ENCODE measurements at regions not wholly inside any gene's neighbourhood (a gene's known extent, or its start where the extent isn't known, plus 50 kb on each side); places are given as distances from the start of the nearest gene placed in this dataset.

- no peaks in the 10 kb centered on the region for H3K36me3 ChIP-seq
- no peaks in the 10 kb centered on the region for H3K4me1 ChIP-seq
- no peaks in the 10 kb centered on the region for H3K27me3 ChIP-seq
- no peak overlapping the region for H3K27ac ChIP-seq
- WGBS, 5 donors = 49 to 57% (median 49%) methylated on average over 7 of the region's 7 CpGs
- DNase-seq = peak in 1 of 2 donors; percentile 14
- TF ChIP-seq POLR2A (IDR thresholded peaks at IDR 0.05) (no peak), CTCF (IDR thresholded peaks at IDR 0.05) (peak in 4 of 7 experiments; percentile 23 to 47 (median 36)), EP300 (IDR thresholded peaks at IDR 0.05) (no peak), POLR2AphosphoS5 (IDR thresholded peaks at IDR 0.05) (no peak)
- H3K4me3 ChIP-seq = no peak overlapping the region
- intact Hi-C loops (cut with DNase I; ENCODE audit: low total_unique reads) = no loop called here
- H3K9me3 ChIP-seq = no peaks in the 10 kb centered on the region
Measured at GRCh38 chr14:21940887-21941856, 267.6 kb upstream of the OR4E1 start.

DNA sequence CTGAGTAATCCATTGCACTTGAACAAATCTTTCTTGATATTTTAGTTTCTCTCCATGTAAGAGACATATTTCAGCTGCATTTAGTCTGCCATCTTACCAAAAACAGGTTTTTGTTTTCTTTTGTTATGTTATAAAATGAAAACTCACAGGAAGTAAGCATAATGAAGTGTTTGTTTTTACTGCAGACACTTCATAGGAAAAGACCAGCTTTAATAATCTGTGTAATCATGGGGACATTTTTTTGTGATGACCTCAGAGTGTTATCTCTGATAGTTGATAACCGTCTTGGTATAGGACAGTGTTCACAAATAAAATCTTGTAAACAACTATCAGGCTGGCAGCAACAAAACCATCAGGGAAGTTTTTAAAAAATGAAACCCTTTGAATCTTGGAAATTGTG lies 266.2 kb upstream of the OR4E1 start:
- intact Hi-C loops (cut with DNase I; ENCODE audit: low total_unique reads) = no loop called here
- Histone ChIP-seq H3K4me3 (no peak overlapping the region), H3K9me3 (no peaks in the 10 kb centered on the region), H3K27ac (no peak overlapping the region), H3K27me3 (no peaks in the 10 kb centered on the region), H3K36me3 (no peaks in the 10 kb centered on the region), H3K4me1 (no peaks in the 10 kb centered on the region)
- no peak for TF ChIP-seq POLR2AphosphoS5 (IDR thresholded peaks at IDR 0.05)
- TF ChIP-seq EP300 (IDR thresholded peaks at IDR 0.05) = no peak
- no peak for TF ChIP-seq POLR2A (IDR thresholded peaks at IDR 0.05)
- TF ChIP-seq CTCF (IDR thresholded peaks at IDR 0.05) = no peak
- no peak for DNase-seq
- 64 to 71% (median 67%) methylated on average over 1 of the region's 1 CpG for WGBS, 5 donors

DNA sequence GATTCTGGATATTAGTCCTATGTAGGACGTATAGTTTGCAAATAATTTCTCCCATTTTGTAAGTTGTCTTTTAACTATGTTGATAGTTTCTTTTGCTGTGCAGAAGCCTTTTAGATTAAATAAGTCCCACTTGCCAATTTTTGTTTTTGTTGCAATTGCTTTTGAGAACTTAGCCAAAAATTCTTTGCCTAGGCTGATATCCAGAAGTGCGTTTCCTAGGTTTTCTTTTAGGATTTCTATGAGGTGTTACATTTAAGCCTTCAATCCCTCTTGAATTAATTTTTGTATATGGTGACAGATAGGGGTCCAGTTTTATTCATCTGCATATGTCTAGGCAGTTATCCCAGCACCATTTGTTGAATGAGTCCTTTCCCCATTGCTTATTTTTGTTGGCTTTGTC lies 264.4 kb upstream of the OR4E1 start:
- WGBS, 5 donors = 57 to 74% (median 71%) methylated on average over 2 of the region's 2 CpGs
- Histone ChIP-seq H3K27me3 (no peaks in the 10 kb centered on the region), H3K4me3 (no peak overlapping the region), H3K36me3 (no peaks in the 10 kb centered on the region), H3K9me3 (no peaks in the 10 kb centered on the region), H3K4me1 (no peaks in the 10 kb centered on the region), H3K27ac (no peak overlapping the region)
- no peak for TF ChIP-seq POLR2AphosphoS5 (IDR thresholded peaks at IDR 0.05)
- no peak for TF ChIP-seq EP300 (IDR thresholded peaks at IDR 0.05)
- no peak for TF ChIP-seq CTCF (IDR thresholded peaks at IDR 0.05)
- no peak for TF ChIP-seq POLR2A (IDR thresholded peaks at IDR 0.05)
- no peak for DNase-seq
- intact Hi-C loops (cut with DNase I; ENCODE audit: low total_unique reads) = no loop called here

DNA sequence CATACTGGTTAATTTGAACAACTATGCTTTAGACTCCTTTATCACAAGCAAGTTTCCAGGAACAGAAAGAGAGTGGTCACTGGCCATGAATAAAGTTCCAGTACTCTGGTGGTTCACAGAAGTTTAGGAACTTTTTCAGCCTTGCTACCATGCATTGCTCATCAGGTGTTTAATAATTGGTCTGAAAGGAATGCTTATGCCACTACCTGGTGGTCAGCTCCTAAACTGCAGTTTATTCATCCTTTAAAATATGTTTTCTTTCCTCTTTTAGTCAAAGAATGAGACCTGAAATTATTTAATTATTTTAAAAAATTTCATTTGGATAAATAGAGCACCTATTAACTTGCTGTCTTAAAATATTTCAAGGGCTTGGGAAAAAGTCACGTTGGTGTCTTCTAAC lies 260.1 kb upstream of the OR4E1 start:
- Histone ChIP-seq H3K9me3 (no peaks in the 10 kb centered on the region), H3K36me3 (no peaks in the 10 kb centered on the region), H3K27me3 (no peaks in the 10 kb centered on the region), H3K4me3 (no peak overlapping the region), H3K27ac (no peak overlapping the region), H3K4me1 (no peaks in the 10 kb centered on the region)
- DNase-seq = no peak
- intact Hi-C loops (cut with DNase I; ENCODE audit: low total_unique reads) = no loop called here
- WGBS, 5 donors = 24 to 46% (median 31%) methylated on average over 1 of the region's 1 CpG
- TF ChIP-seq POLR2A (IDR thresholded peaks at IDR 0.05) (no peak), CTCF (IDR thresholded peaks at IDR 0.05) (peak in 4 of 7 experiments; percentile 20 to 46 (median 30))
